Gastrocnemius medialis (tissue), 4 donors: ENCODE measurements at regions not wholly inside any gene's neighbourhood (a gene's known extent, or its start where the extent isn't known, plus 50 kb on each side); places are given as distances from the start of the nearest gene placed in this dataset.
"Not testable (repeated sequence)": the region's sequence is repeated elsewhere in the genome, so short reads cannot be mapped to it uniquely, and the experiment has no call there.

Experiments
- ATAC-seq, 2 donors: fragments of 150-250 bp; one replicate each; pipeline ENCODE4 v1.9.1; 2016
- DNase-seq, 2 donors: peaks; one replicate each; pipeline ENCODE4 v3.0.0-alpha.2; 2019
- H3K27ac ChIP-seq, 4 donors: fragments of 200-600 bp; sonication (generic); 1 replicate in 1 of 4; 2 replicates in 3 of 4; pipeline ENCODE4 v1.5.1; 2016 to 2018; ENCODE audit warnings: mild to moderate bottlenecking in 2 of 4, moderate library complexity in 1 of 4
- H3K27me3 ChIP-seq, 3 donors: fragments of 200-600 bp; sonication (generic) in 2 of 3; 1 replicate in 1 of 3; 2 replicates in 2 of 3; pipeline versions ENCODE4 v1.5.1 to v1.6.0; 2016 to 2019; ENCODE audit warnings: mild to moderate bottlenecking in 1 of 3, moderate library complexity in 1 of 3
- H3K36me3 ChIP-seq, 2 donors: fragments of 200-600 bp; sonication (generic) in 1 of 2; one replicate each; pipeline ENCODE4 v1.5.1; 2017 to 2018
- H3K4me1 ChIP-seq, 2 donors: fragments of 200-600 bp; sonication (generic) in 1 of 2; one replicate each; pipeline ENCODE4 v1.5.1; 2016 to 2017; ENCODE audit warnings: mild to moderate bottlenecking in 2 of 2
- H3K4me3 ChIP-seq, 4 donors: fragments of 200-600 bp; sonication (generic) in 3 of 4; 1 replicate in 1 of 4; 2 replicates in 3 of 4; pipeline ENCODE4 v1.5.1; 2016 to 2019; ENCODE audit warnings: mild to moderate bottlenecking in 2 of 4
- H3K9me3 ChIP-seq, 3 donors: fragments of 200-600 bp; sonication (generic) in 2 of 3; 1 replicate in 1 of 3; 2 replicates in 2 of 3; pipeline ENCODE4 v1.5.1; 2016 to 2019
- POLR2A ChIP-seq, 2 donors: fragments of 450-650 bp; IDR thresholded peaks; one replicate each; pipeline ENCODE4 v1.6.1; 2017; ENCODE audit warnings: antibody characterized with exemption in 2 of 2, mild to moderate bottlenecking in 2 of 2, moderate library complexity in 2 of 2
- in situ Hi-C, 4 donors: fragments of 200-750 bp; cut with MboI; loops; one replicate each; pipeline versions ENCODE4 v1.15.0 to v1.8.0; 2017; ENCODE audit warnings: low sequenced_read_pairs in 4 of 4
- intact Hi-C: fragments of 100-400 bp; cut with DNase I; formaldehyde crosslinking; loops from one replicate; pipeline ENCODE4 v1.15.1; 2023; ENCODE audit warnings: low total_unique reads
- TF ChIP-seq, protein P1 (sequence below), 5 experiments: fragments of 450-650 bp in 3 of 5; fragments of 200-600 bp in 2 of 5; sonication (generic) in 2 of 5; IDR thresholded peaks in 4 of 5; conservative IDR thresholded peaks in 1 of 5; 1 replicate in 4 of 5; 2 replicates in 1 of 5; pipeline ENCODE4 v1.5.1; 2016 to 2019; ENCODE audit warnings: antibody characterized with exemption in 5 of 5, mild to moderate bottlenecking in 3 of 5, moderate library complexity in 3 of 5

DNA sequence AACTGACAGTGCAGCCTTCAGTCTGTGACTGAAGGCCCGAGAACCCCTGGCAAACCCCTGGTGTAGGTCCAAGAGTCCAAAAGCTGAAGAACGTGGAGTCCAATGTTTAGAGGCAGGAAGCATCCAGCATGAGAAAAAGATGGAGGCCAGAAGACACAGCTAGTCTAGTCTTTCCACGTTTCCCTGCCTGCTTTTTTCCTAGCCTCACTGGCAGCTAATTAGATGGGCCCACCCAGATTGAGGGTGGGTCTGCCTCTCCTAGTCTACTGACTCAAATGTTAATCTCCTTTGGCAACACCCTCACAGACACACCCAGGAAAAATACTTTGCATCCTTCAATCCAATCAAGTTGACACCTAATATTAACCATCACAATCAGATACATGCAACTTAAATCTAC lies 87.8 kb downstream of the TENT5D start:
- intact Hi-C loops, ATAC-seq, H3K27ac ChIP-seq, in situ Hi-C loops, H3K4me1 ChIP-seq, H3K27me3 ChIP-seq, H3K4me3 ChIP-seq, H3K36me3 ChIP-seq, DNase-seq, H3K9me3 ChIP-seq: not testable (repeated sequence)

GRCh38 chrX:80511969-80512760 lies 91.9 kb downstream of the TENT5D start:
- ATAC-seq (no peak), DNase-seq (no peak)
- no peaks in the 10 kb centered on the region for H3K9me3 ChIP-seq
- H3K4me3 ChIP-seq: no peak overlapping the region
- in situ Hi-C loops (no loop called here), intact Hi-C loops (no loop called here)
- no peaks in the 10 kb centered on the region for H3K27me3 ChIP-seq
- H3K36me3 ChIP-seq: no peaks in the 10 kb centered on the region
- TF ChIP-seq, protein P1, sequence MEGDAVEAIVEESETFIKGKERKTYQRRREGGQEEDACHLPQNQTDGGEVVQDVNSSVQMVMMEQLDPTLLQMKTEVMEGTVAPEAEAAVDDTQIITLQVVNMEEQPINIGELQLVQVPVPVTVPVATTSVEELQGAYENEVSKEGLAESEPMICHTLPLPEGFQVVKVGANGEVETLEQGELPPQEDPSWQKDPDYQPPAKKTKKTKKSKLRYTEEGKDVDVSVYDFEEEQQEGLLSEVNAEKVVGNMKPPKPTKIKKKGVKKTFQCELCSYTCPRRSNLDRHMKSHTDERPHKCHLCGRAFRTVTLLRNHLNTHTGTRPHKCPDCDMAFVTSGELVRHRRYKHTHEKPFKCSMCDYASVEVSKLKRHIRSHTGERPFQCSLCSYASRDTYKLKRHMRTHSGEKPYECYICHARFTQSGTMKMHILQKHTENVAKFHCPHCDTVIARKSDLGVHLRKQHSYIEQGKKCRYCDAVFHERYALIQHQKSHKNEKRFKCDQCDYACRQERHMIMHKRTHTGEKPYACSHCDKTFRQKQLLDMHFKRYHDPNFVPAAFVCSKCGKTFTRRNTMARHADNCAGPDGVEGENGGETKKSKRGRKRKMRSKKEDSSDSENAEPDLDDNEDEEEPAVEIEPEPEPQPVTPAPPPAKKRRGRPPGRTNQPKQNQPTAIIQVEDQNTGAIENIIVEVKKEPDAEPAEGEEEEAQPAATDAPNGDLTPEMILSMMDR (IDR thresholded peaks at IDR 0.05 in 4 of 5, conservative IDR thresholded peaks at IDR 0.05 in 1 of 5): no peak
- no peak for TF ChIP-seq POLR2A (IDR thresholded peaks at IDR 0.05)
- no peaks in the 10 kb centered on the region for H3K4me1 ChIP-seq
- no peak overlapping the region for H3K27ac ChIP-seq

DNA sequence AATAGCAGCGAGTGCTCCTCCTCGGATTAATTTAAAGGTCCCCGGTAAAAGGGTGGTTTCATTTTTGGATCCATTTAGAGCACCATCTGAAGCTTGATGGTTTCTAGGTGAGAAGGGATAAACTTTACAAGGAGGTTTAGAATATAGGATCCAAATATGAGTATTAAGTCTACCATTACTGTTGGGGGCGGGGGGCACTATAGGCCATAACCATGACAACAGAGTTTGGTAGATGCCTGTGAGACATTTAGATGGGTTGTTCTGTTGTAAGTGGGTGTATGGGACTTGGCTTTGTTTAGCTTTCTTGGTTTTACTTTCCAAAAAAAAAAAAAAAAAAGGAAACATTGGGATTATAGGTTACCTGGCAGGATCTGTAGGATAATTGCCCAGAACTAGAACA lies 92.7 kb downstream of the TENT5D start:
- H3K27ac ChIP-seq: no peak overlapping the region
- DNase-seq: no peak
- intact Hi-C loops (no loop called here), in situ Hi-C loops (no loop called here)
- TF ChIP-seq POLR2A (IDR thresholded peaks at IDR 0.05): no peak
- TF ChIP-seq, protein P1 (IDR thresholded peaks at IDR 0.05 in 4 of 5, conservative IDR thresholded peaks at IDR 0.05 in 1 of 5): no peak
- H3K27me3 ChIP-seq: no peaks in the 10 kb centered on the region
- no peaks in the 10 kb centered on the region for H3K36me3 ChIP-seq
- ATAC-seq: no peak
- no peaks in the 10 kb centered on the region for H3K4me1 ChIP-seq
- no peaks in the 10 kb centered on the region for H3K9me3 ChIP-seq
- no peak overlapping the region for H3K4me3 ChIP-seq

- Histone ChIP-seq H3K36me3 (no peaks in the 10 kb centered on the region), H3K27me3 (no peaks in the 10 kb centered on the region), H3K4me1 (no peaks in the 10 kb centered on the region), H3K4me3 (no peak overlapping the region), H3K9me3 (no peaks in the 10 kb centered on the region), H3K27ac (no peak overlapping the region)
- no peak for DNase-seq
- in situ Hi-C loops: no loop called here
- intact Hi-C loops: no loop called here
- ATAC-seq: no peak
- no peak for TF ChIP-seq POLR2A (IDR thresholded peaks at IDR 0.05)
- TF ChIP-seq, protein P1 (IDR thresholded peaks at IDR 0.05 in 4 of 5, conservative IDR thresholded peaks at IDR 0.05 in 1 of 5): no peak
Measured at GRCh38 chrX:80513625-80514024, 93.4 kb downstream of the TENT5D start.

DNA sequence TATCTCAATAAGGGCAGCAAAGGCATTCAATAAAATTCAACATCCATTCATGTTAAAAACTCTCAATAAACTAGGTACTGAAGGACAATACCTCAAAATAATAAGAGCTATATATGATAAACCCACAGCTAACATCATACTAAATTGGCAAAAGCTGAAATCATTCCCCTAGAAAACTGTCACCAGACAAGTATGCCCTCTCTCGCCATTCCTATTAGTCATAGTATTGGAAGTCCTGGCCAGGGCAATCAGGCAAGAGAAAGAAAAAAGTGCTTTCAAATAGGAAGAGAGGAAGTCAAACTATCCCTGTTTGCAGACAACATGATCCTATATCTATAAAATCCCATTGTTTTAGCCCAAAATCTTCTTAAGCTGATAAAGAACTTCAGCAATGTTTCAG lies 116.8 kb downstream of the TENT5D start:
- intact Hi-C loops: no loop called here
- Histone ChIP-seq H3K27ac (no peak overlapping the region), H3K27me3 (no peaks in the 10 kb centered on the region), H3K36me3 (no peaks in the 10 kb centered on the region), H3K4me1 (no peaks in the 10 kb centered on the region), H3K4me3 (no peak overlapping the region), H3K9me3 (no peaks in the 10 kb centered on the region)
- no peak for ATAC-seq
- TF ChIP-seq POLR2A (IDR thresholded peaks at IDR 0.05): no peak
- TF ChIP-seq, protein P1 (IDR thresholded peaks at IDR 0.05 in 4 of 5, conservative IDR thresholded peaks at IDR 0.05 in 1 of 5): no peak
- DNase-seq: no peak
- in situ Hi-C loops: no loop called here
